Peyer's patch (tissue), 4 donors: ENCODE measurements at regions not wholly inside any gene's neighbourhood (a gene's known extent, or its start where the extent isn't known, plus 50 kb on each side); places are given as distances from the start of the nearest gene placed in this dataset.

ENCODE experiments used
- POLR2A ChIP-seq, 2 donors: fragments of 450-650 bp; IDR thresholded peaks; one replicate each; pipeline ENCODE4 v1.5.1; 2017; ENCODE audit warnings: antibody characterized with exemption in 2 of 2, mild to moderate bottlenecking in 2 of 2, moderate library complexity in 2 of 2
- TF ChIP-seq, protein P1 (sequence below), 6 experiments: fragments of 450-650 bp in 4 of 6; fragments of 200-600 bp in 2 of 6; sonication (generic) in 1 of 6; IDR thresholded peaks; one replicate each; pipeline ENCODE4 v1.5.1; 2017 to 2019; ENCODE audit warnings: antibody characterized with exemption in 6 of 6, mild to moderate bottlenecking in 3 of 6, moderate library complexity in 1 of 6

DNA sequence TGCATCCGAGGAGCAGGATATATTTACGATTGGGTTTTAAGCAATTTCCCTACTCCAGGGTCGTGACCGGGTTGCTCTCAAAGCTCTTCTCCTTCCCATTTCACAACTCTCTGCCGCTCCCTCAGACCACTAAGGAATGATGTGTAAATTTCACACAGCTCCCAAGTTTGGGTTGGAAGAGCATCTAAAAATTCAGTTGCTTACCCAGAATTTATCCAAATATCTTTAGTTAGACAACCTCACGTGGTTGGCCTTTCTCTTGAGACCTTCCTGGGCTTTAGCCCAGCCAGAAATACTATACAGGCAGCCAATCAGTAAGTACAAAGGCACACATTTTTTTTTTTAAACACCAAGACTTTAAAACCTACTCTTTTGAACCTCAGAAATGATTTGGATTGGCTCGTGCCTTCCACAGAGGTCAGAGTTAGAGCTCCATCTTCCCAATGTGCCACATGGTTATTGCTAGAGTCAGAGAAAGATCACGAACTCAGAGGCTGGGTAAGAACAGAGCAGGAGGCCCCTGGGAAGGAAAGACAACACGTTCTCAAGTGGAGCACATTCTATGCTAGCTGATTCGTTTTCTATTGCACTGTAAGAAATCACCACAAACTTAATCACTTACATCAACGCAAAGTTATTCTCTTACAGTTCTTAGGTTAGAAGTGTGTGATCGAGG is 335.4 kb upstream of the MGMT start:
- no peak for TF ChIP-seq POLR2A (IDR thresholded peaks at IDR 0.05)
- TF ChIP-seq, protein P1, sequence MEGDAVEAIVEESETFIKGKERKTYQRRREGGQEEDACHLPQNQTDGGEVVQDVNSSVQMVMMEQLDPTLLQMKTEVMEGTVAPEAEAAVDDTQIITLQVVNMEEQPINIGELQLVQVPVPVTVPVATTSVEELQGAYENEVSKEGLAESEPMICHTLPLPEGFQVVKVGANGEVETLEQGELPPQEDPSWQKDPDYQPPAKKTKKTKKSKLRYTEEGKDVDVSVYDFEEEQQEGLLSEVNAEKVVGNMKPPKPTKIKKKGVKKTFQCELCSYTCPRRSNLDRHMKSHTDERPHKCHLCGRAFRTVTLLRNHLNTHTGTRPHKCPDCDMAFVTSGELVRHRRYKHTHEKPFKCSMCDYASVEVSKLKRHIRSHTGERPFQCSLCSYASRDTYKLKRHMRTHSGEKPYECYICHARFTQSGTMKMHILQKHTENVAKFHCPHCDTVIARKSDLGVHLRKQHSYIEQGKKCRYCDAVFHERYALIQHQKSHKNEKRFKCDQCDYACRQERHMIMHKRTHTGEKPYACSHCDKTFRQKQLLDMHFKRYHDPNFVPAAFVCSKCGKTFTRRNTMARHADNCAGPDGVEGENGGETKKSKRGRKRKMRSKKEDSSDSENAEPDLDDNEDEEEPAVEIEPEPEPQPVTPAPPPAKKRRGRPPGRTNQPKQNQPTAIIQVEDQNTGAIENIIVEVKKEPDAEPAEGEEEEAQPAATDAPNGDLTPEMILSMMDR (IDR thresholded peaks at IDR 0.05) = no peak
